D721Med (cell line): ENCODE measurements at regions not wholly inside any gene's neighbourhood (a gene's known extent, or its start where the extent isn't known, plus 50 kb on each side); places are given as distances from the start of the nearest gene placed in this dataset.

Experiments
- DNase-seq: peaks from one replicate; pipeline ENCODE4 v3.0.0; 2011; ENCODE audit warnings: low spot score; ENCODE audit not compliant: insufficient read length
- FAIRE-seq: peaks from 2 replicates; lab custom pipeline; 2011; peaks lifted over from hg19 to GRCh38; lab: Jason Lieb, UNC
- TF ChIP-seq, protein P1 (sequence below): IDR thresholded peaks from 2 replicates; pipeline ENCODE4 v1.5.1; 2012; ENCODE audit warnings: mild to moderate bottlenecking, control low read depth; ENCODE audit not compliant: insufficient read depth; ENCODE audit errors: missing control alignments

GRCh38 chr14:30034152-30034551 is 106.5 kb upstream of the PRKD1 start:
- DNase-seq (no peak), FAIRE-seq (no peak)

GRCh38 chr14:30035361-30035760 is 107.7 kb upstream of the PRKD1 start:
- TF ChIP-seq, protein P1, sequence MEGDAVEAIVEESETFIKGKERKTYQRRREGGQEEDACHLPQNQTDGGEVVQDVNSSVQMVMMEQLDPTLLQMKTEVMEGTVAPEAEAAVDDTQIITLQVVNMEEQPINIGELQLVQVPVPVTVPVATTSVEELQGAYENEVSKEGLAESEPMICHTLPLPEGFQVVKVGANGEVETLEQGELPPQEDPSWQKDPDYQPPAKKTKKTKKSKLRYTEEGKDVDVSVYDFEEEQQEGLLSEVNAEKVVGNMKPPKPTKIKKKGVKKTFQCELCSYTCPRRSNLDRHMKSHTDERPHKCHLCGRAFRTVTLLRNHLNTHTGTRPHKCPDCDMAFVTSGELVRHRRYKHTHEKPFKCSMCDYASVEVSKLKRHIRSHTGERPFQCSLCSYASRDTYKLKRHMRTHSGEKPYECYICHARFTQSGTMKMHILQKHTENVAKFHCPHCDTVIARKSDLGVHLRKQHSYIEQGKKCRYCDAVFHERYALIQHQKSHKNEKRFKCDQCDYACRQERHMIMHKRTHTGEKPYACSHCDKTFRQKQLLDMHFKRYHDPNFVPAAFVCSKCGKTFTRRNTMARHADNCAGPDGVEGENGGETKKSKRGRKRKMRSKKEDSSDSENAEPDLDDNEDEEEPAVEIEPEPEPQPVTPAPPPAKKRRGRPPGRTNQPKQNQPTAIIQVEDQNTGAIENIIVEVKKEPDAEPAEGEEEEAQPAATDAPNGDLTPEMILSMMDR, result no peak
- FAIRE-seq, result no peak
- no peak for DNase-seq

More at GRCh38 chr14:30034152-30034551, 106.5 kb upstream of the PRKD1 start:
- TF ChIP-seq, protein P1, result no peak

DNA sequence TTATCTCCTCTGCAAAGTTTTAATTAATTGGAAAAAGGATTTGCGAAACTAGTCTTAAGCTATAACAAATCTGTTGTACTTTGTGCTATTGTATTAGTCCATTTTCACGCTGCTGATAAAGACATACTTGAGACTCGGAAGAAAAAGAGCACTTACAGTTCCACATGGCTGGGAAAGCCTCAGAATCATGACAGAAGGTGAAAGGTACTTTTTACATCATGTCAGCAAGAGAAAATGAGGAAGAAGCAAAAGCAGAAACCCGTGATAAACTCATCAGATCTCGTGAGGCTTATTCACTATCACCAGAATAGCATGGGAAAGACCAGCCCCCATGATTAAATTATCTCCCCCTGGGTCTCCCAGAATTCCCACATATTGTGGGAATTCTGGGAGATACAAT is 118.1 kb upstream of the PRKD1 start:
- FAIRE-seq (no peak), DNase-seq (no peak)
- TF ChIP-seq, protein P1, result no peak

- TF ChIP-seq, protein P1, result no peak
- FAIRE-seq, result no peak
- no peak for DNase-seq
Measured at GRCh38 chr14:30053103-30053502, 125.5 kb upstream of the PRKD1 start.

- no peak for FAIRE-seq
- no peak for DNase-seq
- TF ChIP-seq, protein P1, result no peak
Measured at GRCh38 chr14:30054201-30054600, 126.6 kb upstream of the PRKD1 start.

- TF ChIP-seq, protein P1, result no peak
- DNase-seq (no peak), FAIRE-seq (no peak)
Measured at GRCh38 chr14:30058401-30058800, 130.8 kb upstream of the PRKD1 start.

DNA sequence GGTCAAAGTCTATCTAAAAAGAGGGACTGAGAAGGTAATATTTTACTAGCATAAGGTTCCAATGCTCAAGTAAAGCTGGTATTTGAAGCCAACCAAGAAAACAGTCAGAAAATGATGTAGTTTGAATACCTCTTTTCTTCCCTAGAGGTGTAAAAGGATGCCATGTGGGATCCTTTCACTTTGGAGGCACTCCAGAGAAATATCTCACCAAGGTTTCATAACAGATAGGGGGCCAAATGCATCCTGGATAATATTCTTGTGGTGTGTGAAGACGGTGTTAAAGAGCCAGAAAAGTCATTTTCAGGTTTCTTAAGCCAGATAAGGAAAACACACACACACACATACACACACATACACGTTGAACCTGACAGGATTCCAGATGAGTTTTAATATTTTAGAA is 136.1 kb upstream of the PRKD1 start:
- FAIRE-seq (no peak), DNase-seq (no peak)
- TF ChIP-seq, protein P1, result no peak
